ENCODE measurements at regions not wholly inside any gene's neighbourhood (a gene's known extent, or its start where the extent isn't known, plus 50 kb on each side); places are given as distances from the start of the nearest gene placed in this dataset.

GRCh38 chr4:117704721-117705120 lies 329.6 kb upstream of the NDST3 start:
- TF ChIP-seq POLR2A (IDR thresholded peaks at IDR 0.05) (no peak), CTCF (IDR thresholded peaks at IDR 0.05 in 4 of 5, conservative IDR thresholded peaks at IDR 0.05 in 1 of 5) (no peak)

Measured in gastrocnemius medialis (tissue), 4 donors.